Calu3 (cell line): ENCODE measurements at regions not wholly inside any gene's neighbourhood (a gene's known extent, or its start where the extent isn't known, plus 50 kb on each side); places are given as distances from the start of the nearest gene placed in this dataset.

Source experiments
- BruUV-seq: library from RNA; stranded (reverse); fragments of 400-500 nt; replicated peaks from 2 replicates; lab custom pipeline; 2021; lab: Mats Ljungman, UMichigan
- CTCF ChIA-PET: fragments of 300-600 bp; sonication (Branson Sonifier 250); formaldehyde crosslinking; loops from one replicate; lab custom pipeline; 2022; ENCODE audit warnings: antibody characterized with exemption; lab: Charles Lee
- DNase-seq: peaks from one replicate; pipeline ENCODE4 v3.0.0; 2022
- H3K27ac Mint-ChIP-seq: one replicate; pipeline ENCODE4 v1.8.0; 2022; ENCODE audit warnings: mixed read lengths; ENCODE audit not compliant: unreplicated experiment
- H3K27me3 Mint-ChIP-seq: one replicate; pipeline ENCODE4 v1.8.0; 2022; ENCODE audit warnings: mixed read lengths; ENCODE audit not compliant: unreplicated experiment
- H3K36me3 Mint-ChIP-seq: one replicate; pipeline ENCODE4 v1.8.0; 2022; ENCODE audit warnings: mild to moderate bottlenecking, moderate library complexity, mixed read lengths; ENCODE audit not compliant: insufficient read depth, unreplicated experiment
- H3K4me1 Mint-ChIP-seq: one replicate; pipeline ENCODE4 v1.8.0; 2022; ENCODE audit warnings: mild to moderate bottlenecking, low read depth, mixed read lengths; ENCODE audit not compliant: unreplicated experiment
- H3K4me3 Mint-ChIP-seq: one replicate; pipeline ENCODE4 v1.8.0; 2022; ENCODE audit warnings: mild to moderate bottlenecking, low read depth, moderate library complexity, mixed read lengths; ENCODE audit not compliant: unreplicated experiment
- H3K9me3 Mint-ChIP-seq: one replicate; pipeline ENCODE4 v1.8.0; 2022; ENCODE audit warnings: low read depth, mixed read lengths; ENCODE audit not compliant: unreplicated experiment
- CTCF ChIP-seq: fragments of 200-600 bp; IDR thresholded peaks from one replicate; pipeline ENCODE4 v1.8.0; 2022; ENCODE audit warnings: antibody characterized with exemption; ENCODE audit not compliant: unreplicated experiment
- intact Hi-C: fragments of 100-400 bp; cut with micrococcal nuclease; formaldehyde crosslinking; loops from one replicate; pipeline ENCODE4 v1.10.0; 2022; ENCODE audit not compliant: unreplicated experiment

- intact Hi-C loops = no loop called here
- CTCF ChIA-PET = no interaction called here
- no TSS peak for BruUV-seq
Observed at GRCh38 chr1:73577206-73577605, 620.8 kb downstream of the LRRIQ3 start.

GRCh38 chr1:73576083-73576482 lies 621.9 kb downstream of the LRRIQ3 start:
- H3K27ac Mint-ChIP-seq = no peak overlapping the region
- DNase-seq = no peak
- H3K4me1 Mint-ChIP-seq = no peaks in the 10 kb centered on the region
- no peak overlapping the region for H3K4me3 Mint-ChIP-seq
- H3K36me3 Mint-ChIP-seq = no peaks in the 10 kb centered on the region
- no peak for TF ChIP-seq CTCF
- intact Hi-C loops = no loop called here
- CTCF ChIA-PET = no interaction called here
- H3K9me3 Mint-ChIP-seq = peaks cover 5% of the 10 kb centered on the region
- no peaks in the 10 kb centered on the region for H3K27me3 Mint-ChIP-seq
- BruUV-seq = no TSS peak

More at GRCh38 chr1:73577206-73577605, 620.8 kb downstream of the LRRIQ3 start:
- H3K36me3 Mint-ChIP-seq = no peaks in the 10 kb centered on the region
- TF ChIP-seq CTCF = no peak
- H3K27me3 Mint-ChIP-seq = no peaks in the 10 kb centered on the region
- H3K4me1 Mint-ChIP-seq = no peaks in the 10 kb centered on the region
- H3K9me3 Mint-ChIP-seq = peaks cover 5% of the 10 kb centered on the region
- no peak overlapping the region for H3K4me3 Mint-ChIP-seq
- DNase-seq = no peak
- H3K27ac Mint-ChIP-seq = no peak overlapping the region

GRCh38 chr1:73564294-73564693 lies 633.7 kb downstream of the LRRIQ3 start:
- Mint-ChIP-seq H3K27me3 (no peaks in the 10 kb centered on the region), H3K4me3 (no peak overlapping the region), H3K4me1 (no peaks in the 10 kb centered on the region), H3K36me3 (no peaks in the 10 kb centered on the region), H3K27ac (no peak overlapping the region), H3K9me3 (peaks cover 8% of the 10 kb centered on the region)
- CTCF ChIA-PET = no interaction called here
- TF ChIP-seq CTCF = no peak
- intact Hi-C loops = no loop called here
- DNase-seq = no peak
- BruUV-seq = no TSS peak

- peaks cover 13% of the 10 kb centered on the region for H3K9me3 Mint-ChIP-seq
- intact Hi-C loops = no loop called here
- DNase-seq = no peak
- peaks cover 14% of the 10 kb centered on the region for H3K4me1 Mint-ChIP-seq
- H3K36me3 Mint-ChIP-seq = no peaks in the 10 kb centered on the region
- CTCF ChIA-PET = no interaction called here
- no peak overlapping the region for H3K4me3 Mint-ChIP-seq
- H3K27ac Mint-ChIP-seq = no peak overlapping the region
- no peak for TF ChIP-seq CTCF
- BruUV-seq = no TSS peak
- no peaks in the 10 kb centered on the region for H3K27me3 Mint-ChIP-seq
Observed at GRCh38 chr1:73556270-73556669, 641.7 kb downstream of the LRRIQ3 start.

GRCh38 chr1:73537400-73537799 lies 660.6 kb downstream of the LRRIQ3 start:
- peaks cover 12% of the 10 kb centered on the region for H3K9me3 Mint-ChIP-seq
- CTCF ChIA-PET = no interaction called here
- TF ChIP-seq CTCF = no peak
- DNase-seq = no peak
- H3K36me3 Mint-ChIP-seq = no peaks in the 10 kb centered on the region
- H3K4me1 Mint-ChIP-seq = no peaks in the 10 kb centered on the region
- H3K4me3 Mint-ChIP-seq = no peak overlapping the region
- no TSS peak for BruUV-seq
- no peak overlapping the region for H3K27ac Mint-ChIP-seq
- intact Hi-C loops = no loop called here
- H3K27me3 Mint-ChIP-seq = no peaks in the 10 kb centered on the region
